HEK293 (cell line): ENCODE measurements at regions not wholly inside any gene's neighbourhood (a gene's known extent, or its start where the extent isn't known, plus 50 kb on each side); places are given as distances from the start of the nearest gene placed in this dataset.

ENCODE experiments used
- CTCF ChIA-PET: fragments of 350-600 bp; formaldehyde crosslinking; extraction: SDS; loops from one replicate; lab custom pipeline; 2021; ENCODE audit warnings: antibody characterized with exemption; lab: Yijun Ruan, JAX
- POLR2A ChIA-PET: fragments of 300-600 bp; formaldehyde crosslinking; extraction: SDS; loops from one replicate; lab custom pipeline; 2020; ENCODE audit warnings: antibody characterized with exemption, inconsistent platforms; lab: Yijun Ruan, JAX
- H3K27ac ChIP-seq: fragments of 200-500 bp; sonication (Bioruptor generic); 2 replicates; pipeline ENCODE4 v1.5.1; 2014; ENCODE audit warnings: low read depth, low read length, control low read depth, inconsistent platforms; ENCODE audit errors: extremely low read depth
- H3K36me3 ChIP-seq, 2 experiments: fragments of 200-500 bp in 1 of 2; sonication (Bioruptor generic) in 1 of 2; 1 replicate in 1 of 2; 2 replicates in 1 of 2; pipeline ENCODE4 v1.5.1; 2014 to 2017; ENCODE audit warnings: inconsistent platforms in 2 of 2, low read length in 2 of 2; ENCODE audit not compliant: control insufficient read depth in 2 of 2, insufficient read depth in 1 of 2
- H3K4me1 ChIP-seq: fragments of 200-500 bp; sonication (Bioruptor generic); 2 replicates; pipeline ENCODE4 v1.5.1; 2014; ENCODE audit warnings: mild to moderate bottlenecking, low read length, inconsistent platforms; ENCODE audit not compliant: control insufficient read depth, insufficient read depth
- H3K4me3 ChIP-seq: 2 replicates; pipeline ENCODE4 v1.5.1; 2011; ENCODE audit warnings: low read depth, mild to moderate bottlenecking, control low read depth, low read length, moderate library complexity
- H3K9me3 ChIP-seq: fragments of 200-500 bp; sonication (Bioruptor generic); 2 replicates; pipeline ENCODE4 v1.5.1; 2014; ENCODE audit warnings: low read depth, low read length, inconsistent platforms; ENCODE audit not compliant: control insufficient read depth, insufficient read depth
- FEZF1 ChIP-seq: fragments of 450-650 bp; formaldehyde crosslinking; IDR thresholded peaks from 2 replicates; pipeline ENCODE4 v1.5.1; 2016; ENCODE audit warnings: missing biosample characterization, missing genetic modification characterization
- GLIS1 ChIP-seq: fragments of 450-650 bp; formaldehyde crosslinking; IDR thresholded peaks from 2 replicates; pipeline ENCODE4 v1.5.1; 2016; ENCODE audit warnings: missing biosample characterization, missing genetic modification characterization
- MYNN ChIP-seq: fragments of 450-650 bp; formaldehyde crosslinking; IDR thresholded peaks from 2 replicates; pipeline ENCODE4 v1.5.1; 2016; ENCODE audit warnings: missing biosample characterization, missing genetic modification characterization, borderline replicate concordance
- SP7 ChIP-seq: fragments of 450-650 bp; formaldehyde crosslinking; IDR thresholded peaks from 2 replicates; pipeline ENCODE4 v1.5.1; 2016; ENCODE audit warnings: missing biosample characterization, missing genetic modification characterization
- ZBTB17 ChIP-seq: fragments of 450-650 bp; formaldehyde crosslinking; IDR thresholded peaks from 2 replicates; pipeline ENCODE4 v1.5.1; 2016; ENCODE audit warnings: missing biosample characterization, missing genetic modification characterization
- ZEB2 ChIP-seq: fragments of 450-650 bp; formaldehyde crosslinking; IDR thresholded peaks from 2 replicates; pipeline ENCODE4 v1.5.1; 2016; ENCODE audit warnings: missing biosample characterization, missing genetic modification characterization
- ZNF223 ChIP-seq: fragments of 450-650 bp; formaldehyde crosslinking; IDR thresholded peaks from 2 replicates; pipeline ENCODE4 v1.5.1; 2016; ENCODE audit warnings: missing biosample characterization, missing genetic modification characterization
- ZNF239 ChIP-seq: fragments of 450-650 bp; formaldehyde crosslinking; IDR thresholded peaks from 2 replicates; pipeline ENCODE4 v1.5.1; 2016; ENCODE audit warnings: missing biosample characterization, missing genetic modification characterization
- ZNF292 ChIP-seq: fragments of 450-650 bp; formaldehyde crosslinking; IDR thresholded peaks from 2 replicates; pipeline ENCODE4 v1.5.1; 2016; ENCODE audit warnings: low read depth, missing biosample characterization, missing genetic modification characterization, borderline replicate concordance
- ZNF366 ChIP-seq: fragments of 450-650 bp; formaldehyde crosslinking; conservative IDR thresholded peaks from 2 replicates; pipeline ENCODE4 v1.5.1; 2016; ENCODE audit warnings: missing biosample characterization, missing genetic modification characterization
- ZNF473 ChIP-seq: fragments of 450-650 bp; formaldehyde crosslinking; IDR thresholded peaks from 2 replicates; pipeline ENCODE4 v1.5.1; 2017; ENCODE audit warnings: missing biosample characterization, missing genetic modification characterization
- ZNF48 ChIP-seq: fragments of 450-650 bp; formaldehyde crosslinking; IDR thresholded peaks from 2 replicates; pipeline ENCODE4 v1.5.1; 2016; ENCODE audit warnings: missing biosample characterization, missing genetic modification characterization
- ZNF660 ChIP-seq: fragments of 450-650 bp; IDR thresholded peaks from 2 replicates; pipeline ENCODE4 v1.5.1; 2018; ENCODE audit warnings: missing biosample characterization, mild to moderate bottlenecking, missing genetic modification characterization
- ZNF664 ChIP-seq: fragments of 450-650 bp; formaldehyde crosslinking; IDR thresholded peaks from 2 replicates; pipeline ENCODE4 v1.5.1; 2016; ENCODE audit warnings: missing biosample characterization, missing genetic modification characterization
- ZNF747 ChIP-seq: fragments of 450-650 bp; formaldehyde crosslinking; IDR thresholded peaks from 2 replicates; pipeline ENCODE4 v1.5.1; 2016; ENCODE audit warnings: missing biosample characterization, missing genetic modification characterization
- ZNF776 ChIP-seq: fragments of 450-650 bp; formaldehyde crosslinking; IDR thresholded peaks from 2 replicates; pipeline ENCODE4 v1.5.0; 2017; ENCODE audit warnings: missing biosample characterization, missing genetic modification characterization, borderline replicate concordance
- ZNF843 ChIP-seq: fragments of 450-650 bp; formaldehyde crosslinking; IDR thresholded peaks from 2 replicates; pipeline ENCODE4 v1.5.1; 2016; ENCODE audit warnings: missing biosample characterization, missing genetic modification characterization
- ZSCAN16 ChIP-seq: fragments of 450-650 bp; formaldehyde crosslinking; IDR thresholded peaks from 2 replicates; pipeline ENCODE4 v1.5.1; 2016; ENCODE audit warnings: missing biosample characterization, missing genetic modification characterization
- TF ChIP-seq, protein P1 (sequence below): fragments of 450-650 bp; IDR thresholded peaks from 2 replicates; pipeline ENCODE4 v1.5.1; 2018; ENCODE audit warnings: missing biosample characterization, mild to moderate bottlenecking, missing genetic modification characterization
- TF ChIP-seq, protein P2 (sequence below): fragments of 450-650 bp; formaldehyde crosslinking; IDR thresholded peaks from 2 replicates; pipeline ENCODE4 v1.5.1; 2016; ENCODE audit warnings: missing biosample characterization, missing genetic modification characterization
- TF ChIP-seq, protein P3 (sequence below): fragments of 450-650 bp; formaldehyde crosslinking; IDR thresholded peaks from 2 replicates; pipeline ENCODE4 v1.5.1; 2016; ENCODE audit warnings: missing biosample characterization, missing genetic modification characterization
- TF ChIP-seq, protein P4 (sequence below): fragments of 450-650 bp; formaldehyde crosslinking; IDR thresholded peaks from 2 replicates; pipeline ENCODE4 v1.5.1; 2017; ENCODE audit warnings: missing biosample characterization, missing genetic modification characterization
- TF ChIP-seq, protein P5 (sequence below): fragments of 450-650 bp; formaldehyde crosslinking; IDR thresholded peaks from 2 replicates; pipeline ENCODE4 v1.5.1; 2016; ENCODE audit warnings: missing biosample characterization, missing genetic modification characterization

DNA sequence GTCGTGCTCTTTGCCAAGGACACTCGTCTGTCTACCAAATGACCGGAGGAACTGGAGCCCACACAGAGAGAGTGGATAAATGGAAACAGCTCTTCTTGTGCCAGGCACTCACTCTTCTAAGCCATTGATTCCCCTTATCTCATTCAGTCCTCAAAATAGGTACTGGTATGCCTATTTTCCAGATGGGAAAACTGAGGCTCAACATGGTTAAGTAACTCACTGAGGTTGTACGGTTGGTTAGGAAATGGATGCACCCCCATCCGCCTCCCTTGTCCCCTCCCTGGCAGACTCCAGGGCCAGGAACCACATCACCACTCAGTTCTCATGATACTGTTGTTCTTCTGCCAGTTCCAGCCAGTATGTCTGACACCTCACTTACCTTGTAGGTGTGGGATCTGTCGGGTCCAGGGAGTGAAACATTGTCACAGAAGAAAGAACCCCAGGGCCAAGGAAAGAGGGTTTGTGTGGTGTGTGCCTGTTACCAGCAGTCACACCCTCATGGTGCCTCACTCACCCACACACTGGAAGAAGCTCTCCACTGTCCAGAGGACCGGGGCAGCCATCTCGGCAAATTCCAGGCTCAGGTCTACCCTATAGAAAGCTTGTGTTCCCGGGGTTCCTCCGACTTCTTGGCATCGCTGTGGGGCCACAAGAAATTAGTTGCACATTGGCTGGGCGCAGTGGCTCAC lies 58.8 kb upstream of the TARDBP start:
- H3K27ac ChIP-seq = no peak overlapping the region
- no peak overlapping the region for H3K4me3 ChIP-seq
- ChIA-PET POLR2A (no interaction called here), CTCF (interaction anchor here (0.6 kb wide), 1 partner anchor 1003 kb away, joined by 3 read pairs; no protein-coding TSS in a partner anchor)
- no peaks in the 10 kb centered on the region for H3K36me3 ChIP-seq
- no peak for TF ChIP-seq MYNN (tag by site-specific recombination)
- H3K4me1 ChIP-seq = peaks cover 2% of the 10 kb centered on the region
- no peaks in the 10 kb centered on the region for H3K9me3 ChIP-seq

DNA sequence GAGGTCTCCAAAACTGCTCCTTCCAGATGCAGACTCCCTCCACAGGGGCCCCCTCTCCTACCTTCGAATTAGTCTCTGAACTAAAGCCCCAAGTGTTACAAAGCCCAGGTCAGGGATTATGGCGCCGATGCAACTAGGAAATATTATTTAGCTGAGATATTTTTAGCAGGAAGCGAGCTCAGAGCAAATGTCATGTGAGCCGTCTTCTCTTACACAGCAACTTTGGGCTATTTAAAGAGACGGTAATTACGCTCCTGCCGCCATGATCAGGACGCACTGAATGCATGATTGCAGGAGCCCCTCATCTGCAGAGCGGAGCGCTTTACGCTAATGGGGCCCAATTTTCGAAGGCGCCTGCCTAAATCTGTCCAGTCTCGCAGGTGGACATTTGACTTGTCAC lies 55.3 kb upstream of the TARDBP start:
- Histone ChIP-seq H3K9me3 (no peaks in the 10 kb centered on the region), H3K36me3 (no peaks in the 10 kb centered on the region), H3K27ac (no peak overlapping the region), H3K4me3 (no peak overlapping the region), H3K4me1 (peaks cover 4% of the 10 kb centered on the region)
- TF ChIP-seq FEZF1 (tag by site-specific recombination) (no peak), ZNF664 (0 out of 2 replicates have a peak, but pooled peaks have one; percentile 18)
- TF ChIP-seq, protein P1, sequence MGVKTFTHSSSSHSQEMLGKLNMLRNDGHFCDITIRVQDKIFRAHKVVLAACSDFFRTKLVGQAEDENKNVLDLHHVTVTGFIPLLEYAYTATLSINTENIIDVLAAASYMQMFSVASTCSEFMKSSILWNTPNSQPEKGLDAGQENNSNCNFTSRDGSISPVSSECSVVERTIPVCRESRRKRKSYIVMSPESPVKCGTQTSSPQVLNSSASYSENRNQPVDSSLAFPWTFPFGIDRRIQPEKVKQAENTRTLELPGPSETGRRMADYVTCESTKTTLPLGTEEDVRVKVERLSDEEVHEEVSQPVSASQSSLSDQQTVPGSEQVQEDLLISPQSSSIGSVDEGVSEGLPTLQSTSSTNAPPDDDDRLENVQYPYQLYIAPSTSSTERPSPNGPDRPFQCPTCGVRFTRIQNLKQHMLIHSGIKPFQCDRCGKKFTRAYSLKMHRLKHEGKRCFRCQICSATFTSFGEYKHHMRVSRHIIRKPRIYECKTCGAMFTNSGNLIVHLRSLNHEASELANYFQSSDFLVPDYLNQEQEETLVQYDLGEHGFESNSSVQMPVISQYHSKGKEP (tag by site-specific recombination) = no peak
- ChIA-PET POLR2A (no interaction called here), CTCF (interaction anchor here (0.6 to 0.9 kb wide), 3 partner anchors 13 to 1062 kb away, joined by 4 to 8 read pairs (median 5); no protein-coding TSS in a partner anchor)

DNA sequence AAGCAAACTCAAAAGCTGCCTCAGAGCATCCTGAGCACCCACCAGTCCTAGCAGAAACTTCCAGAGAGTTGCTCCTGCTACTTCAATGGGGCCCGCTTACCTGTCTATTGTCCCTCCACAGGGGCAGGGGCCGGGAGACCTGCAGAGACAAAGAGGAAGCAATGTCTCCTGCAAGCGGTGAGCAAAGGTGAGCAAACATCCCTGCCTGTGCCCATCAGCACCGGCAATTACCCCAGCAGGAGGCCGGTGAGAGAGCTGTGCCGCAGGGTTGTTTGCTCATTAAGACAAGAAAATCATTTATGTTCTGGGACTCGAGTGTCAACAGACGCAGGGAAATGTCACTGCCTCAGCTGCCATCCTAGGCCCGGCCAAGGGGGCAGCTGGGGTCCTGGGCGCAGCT lies 53.8 kb upstream of the TARDBP start:
- Histone ChIP-seq H3K4me1 (peaks cover 8% of the 10 kb centered on the region), H3K4me3 (no peak overlapping the region), H3K36me3 (no peaks in the 10 kb centered on the region), H3K9me3 (no peaks in the 10 kb centered on the region), H3K27ac (no peak overlapping the region)
- ChIA-PET POLR2A (no interaction called here), CTCF (interaction anchor here (0.5 to 0.8 kb wide), 2 partner anchors 33 to 65 kb away, joined by 3 to 7 read pairs; no protein-coding TSS in a partner anchor)
- TF ChIP-seq ZNF292 (tag by site-specific recombination) = no peak
- TF ChIP-seq ZNF366 (tag by site-specific recombination) = peak; percentile 49
- TF ChIP-seq GLIS1 = peak; percentile 85
- peak; percentile 88 for TF ChIP-seq ZNF223 (tag by site-specific recombination)
- no peak for TF ChIP-seq ZNF747 (tag by site-specific recombination)
- no peak for TF ChIP-seq ZNF239 (tag by site-specific recombination)
- TF ChIP-seq, protein P2, sequence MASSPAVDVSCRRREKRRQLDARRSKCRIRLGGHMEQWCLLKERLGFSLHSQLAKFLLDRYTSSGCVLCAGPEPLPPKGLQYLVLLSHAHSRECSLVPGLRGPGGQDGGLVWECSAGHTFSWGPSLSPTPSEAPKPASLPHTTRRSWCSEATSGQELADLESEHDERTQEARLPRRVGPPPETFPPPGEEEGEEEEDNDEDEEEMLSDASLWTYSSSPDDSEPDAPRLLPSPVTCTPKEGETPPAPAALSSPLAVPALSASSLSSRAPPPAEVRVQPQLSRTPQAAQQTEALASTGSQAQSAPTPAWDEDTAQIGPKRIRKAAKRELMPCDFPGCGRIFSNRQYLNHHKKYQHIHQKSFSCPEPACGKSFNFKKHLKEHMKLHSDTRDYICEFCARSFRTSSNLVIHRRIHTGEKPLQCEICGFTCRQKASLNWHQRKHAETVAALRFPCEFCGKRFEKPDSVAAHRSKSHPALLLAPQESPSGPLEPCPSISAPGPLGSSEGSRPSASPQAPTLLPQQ (tag by site-specific recombination) = 0 out of 2 replicates have a peak, but pooled peaks have one; percentile 14
- TF ChIP-seq, protein P3, sequence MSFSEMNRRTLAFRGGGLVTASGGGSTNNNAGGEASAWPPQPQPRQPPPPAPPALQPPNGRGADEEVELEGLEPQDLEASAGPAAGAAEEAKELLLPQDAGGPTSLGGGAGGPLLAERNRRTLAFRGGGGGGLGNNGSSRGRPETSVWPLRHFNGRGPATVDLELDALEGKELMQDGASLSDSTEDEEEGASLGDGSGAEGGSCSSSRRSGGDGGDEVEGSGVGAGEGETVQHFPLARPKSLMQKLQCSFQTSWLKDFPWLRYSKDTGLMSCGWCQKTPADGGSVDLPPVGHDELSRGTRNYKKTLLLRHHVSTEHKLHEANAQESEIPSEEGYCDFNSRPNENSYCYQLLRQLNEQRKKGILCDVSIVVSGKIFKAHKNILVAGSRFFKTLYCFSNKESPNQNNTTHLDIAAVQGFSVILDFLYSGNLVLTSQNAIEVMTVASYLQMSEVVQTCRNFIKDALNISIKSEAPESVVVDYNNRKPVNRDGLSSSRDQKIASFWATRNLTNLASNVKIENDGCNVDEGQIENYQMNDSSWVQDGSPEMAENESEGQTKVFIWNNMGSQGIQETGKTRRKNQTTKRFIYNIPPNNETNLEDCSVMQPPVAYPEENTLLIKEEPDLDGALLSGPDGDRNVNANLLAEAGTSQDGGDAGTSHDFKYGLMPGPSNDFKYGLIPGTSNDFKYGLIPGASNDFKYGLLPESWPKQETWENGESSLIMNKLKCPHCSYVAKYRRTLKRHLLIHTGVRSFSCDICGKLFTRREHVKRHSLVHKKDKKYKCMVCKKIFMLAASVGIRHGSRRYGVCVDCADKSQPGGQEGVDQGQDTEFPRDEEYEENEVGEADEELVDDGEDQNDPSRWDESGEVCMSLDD = no peak
- TF ChIP-seq, protein P4, sequence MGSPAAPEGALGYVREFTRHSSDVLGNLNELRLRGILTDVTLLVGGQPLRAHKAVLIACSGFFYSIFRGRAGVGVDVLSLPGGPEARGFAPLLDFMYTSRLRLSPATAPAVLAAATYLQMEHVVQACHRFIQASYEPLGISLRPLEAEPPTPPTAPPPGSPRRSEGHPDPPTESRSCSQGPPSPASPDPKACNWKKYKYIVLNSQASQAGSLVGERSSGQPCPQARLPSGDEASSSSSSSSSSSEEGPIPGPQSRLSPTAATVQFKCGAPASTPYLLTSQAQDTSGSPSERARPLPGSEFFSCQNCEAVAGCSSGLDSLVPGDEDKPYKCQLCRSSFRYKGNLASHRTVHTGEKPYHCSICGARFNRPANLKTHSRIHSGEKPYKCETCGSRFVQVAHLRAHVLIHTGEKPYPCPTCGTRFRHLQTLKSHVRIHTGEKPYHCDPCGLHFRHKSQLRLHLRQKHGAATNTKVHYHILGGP (tag by site-specific recombination) = no peak
- peak; percentile 50; the same call in 1 of the 2 replicates for TF ChIP-seq ZNF660 (tag by site-specific recombination)
- TF ChIP-seq ZNF473 = no peak
- TF ChIP-seq SP7 (tag by site-specific recombination) = peak; percentile 96
- TF ChIP-seq ZBTB17 (tag by site-specific recombination) = peak; percentile 32; the same call in 1 of the 2 replicates
- TF ChIP-seq, protein P5, sequence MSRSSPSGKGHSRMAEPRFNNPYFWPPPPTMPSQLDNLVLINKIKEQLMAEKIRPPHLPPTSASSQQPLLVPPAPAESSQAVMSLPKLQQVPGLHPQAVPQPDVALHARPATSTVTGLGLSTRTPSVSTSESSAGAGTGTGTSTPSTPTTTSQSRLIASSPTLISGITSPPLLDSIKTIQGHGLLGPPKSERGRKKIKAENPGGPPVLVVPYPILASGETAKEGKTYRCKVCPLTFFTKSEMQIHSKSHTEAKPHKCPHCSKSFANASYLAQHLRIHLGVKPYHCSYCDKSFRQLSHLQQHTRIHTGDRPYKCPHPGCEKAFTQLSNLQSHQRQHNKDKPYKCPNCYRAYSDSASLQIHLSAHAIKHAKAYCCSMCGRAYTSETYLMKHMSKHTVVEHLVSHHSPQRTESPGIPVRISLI = no peak
- no peak for TF ChIP-seq ZNF776 (tag by site-specific recombination)
- TF ChIP-seq ZEB2 (tag by site-specific recombination) = 0 out of 2 replicates have a peak, but pooled peaks have one; percentile 36
- TF ChIP-seq ZSCAN16 (tag by site-specific recombination) = no peak
- TF ChIP-seq ZNF843 (tag by site-specific recombination) = no peak
- TF ChIP-seq ZNF48 (tag by site-specific recombination) = no peak
